Sigmoid colon (tissue), 3 donors: ENCODE measurements at regions not wholly inside any gene's neighbourhood (a gene's known extent, or its start where the extent isn't known, plus 50 kb on each side); places are given as distances from the start of the nearest gene placed in this dataset.

ENCODE experiments used
- POLR2A ChIP-seq, 2 donors: fragments of 450-650 bp; IDR thresholded peaks; one replicate each; pipeline ENCODE4 v1.6.1; 2016; ENCODE audit warnings: antibody characterized with exemption in 2 of 2, mild to moderate bottlenecking in 2 of 2, moderate library complexity in 2 of 2
- TF ChIP-seq, protein P1 (sequence below), 4 experiments: fragments of 450-650 bp in 3 of 4; fragments of 200-600 bp in 1 of 4; IDR thresholded peaks; one replicate each; pipeline ENCODE4 v1.5.1; 2016 to 2019; ENCODE audit warnings: antibody characterized with exemption in 4 of 4, mild to moderate bottlenecking in 3 of 4, moderate library complexity in 2 of 4

DNA sequence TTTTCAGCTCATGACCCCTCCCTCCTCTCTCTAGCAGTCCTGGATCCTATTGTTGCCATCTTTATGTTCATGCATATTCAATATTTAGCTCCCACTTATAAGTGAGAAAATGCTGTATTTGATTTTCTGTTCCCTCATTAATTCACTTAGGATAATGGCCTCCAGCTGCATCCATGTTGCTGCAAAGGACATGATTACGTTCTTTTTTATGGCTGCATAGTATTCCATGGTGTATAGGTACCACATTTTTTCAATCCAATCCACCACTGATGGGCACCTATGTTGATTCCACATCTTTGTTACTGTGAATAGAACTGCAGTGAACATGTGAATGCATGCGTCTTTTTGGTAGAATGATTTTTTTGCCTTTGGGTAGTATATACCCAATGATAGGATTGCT lies 188.4 kb downstream of the FOXL1 start:
- TF ChIP-seq POLR2A (IDR thresholded peaks at IDR 0.05): no peak
- TF ChIP-seq, protein P1, sequence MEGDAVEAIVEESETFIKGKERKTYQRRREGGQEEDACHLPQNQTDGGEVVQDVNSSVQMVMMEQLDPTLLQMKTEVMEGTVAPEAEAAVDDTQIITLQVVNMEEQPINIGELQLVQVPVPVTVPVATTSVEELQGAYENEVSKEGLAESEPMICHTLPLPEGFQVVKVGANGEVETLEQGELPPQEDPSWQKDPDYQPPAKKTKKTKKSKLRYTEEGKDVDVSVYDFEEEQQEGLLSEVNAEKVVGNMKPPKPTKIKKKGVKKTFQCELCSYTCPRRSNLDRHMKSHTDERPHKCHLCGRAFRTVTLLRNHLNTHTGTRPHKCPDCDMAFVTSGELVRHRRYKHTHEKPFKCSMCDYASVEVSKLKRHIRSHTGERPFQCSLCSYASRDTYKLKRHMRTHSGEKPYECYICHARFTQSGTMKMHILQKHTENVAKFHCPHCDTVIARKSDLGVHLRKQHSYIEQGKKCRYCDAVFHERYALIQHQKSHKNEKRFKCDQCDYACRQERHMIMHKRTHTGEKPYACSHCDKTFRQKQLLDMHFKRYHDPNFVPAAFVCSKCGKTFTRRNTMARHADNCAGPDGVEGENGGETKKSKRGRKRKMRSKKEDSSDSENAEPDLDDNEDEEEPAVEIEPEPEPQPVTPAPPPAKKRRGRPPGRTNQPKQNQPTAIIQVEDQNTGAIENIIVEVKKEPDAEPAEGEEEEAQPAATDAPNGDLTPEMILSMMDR (IDR thresholded peaks at IDR 0.05): no peak
